ENCODE measurements at regions not wholly inside any gene's neighbourhood (a gene's known extent, or its start where the extent isn't known, plus 50 kb on each side); places are given as distances from the start of the nearest gene placed in this dataset.

GRCh38 chr10:130479146-130479545, 343.0 kb downstream of the GLRX3 start:
- no peak for TF ChIP-seq ZFX (IDR thresholded peaks at IDR 0.05)
- TF ChIP-seq CTCF (conservative IDR thresholded peaks at IDR 0.05), result no peak
